GM23338 (cell line): ENCODE measurements at regions not wholly inside any gene's neighbourhood (a gene's known extent, or its start where the extent isn't known, plus 50 kb on each side); places are given as distances from the start of the nearest gene placed in this dataset.

Experiments used
- ATAC-seq: fragments of 200-7000 bp; cut with Tn5 transposase; 3 replicates; pipeline ENCODE4 v1.9.1; 2020
- DNase-seq: peaks from one replicate; pipeline ENCODE4 v3.0.0-alpha.2; 2015; ENCODE audit warnings: low spot score
- H2AFZ ChIP-seq: fragments of 200-600 bp; sonication (generic); 2 replicates; pipeline ENCODE4 v1.8.0; 2016; ENCODE audit warnings: antibody characterized with exemption, mild to moderate bottlenecking, moderate library complexity
- H3F3A ChIP-seq: fragments of 200-600 bp; sonication (generic); replicated peaks from 2 replicates; pipeline ENCODE4 v1.8.0; 2017; ENCODE audit warnings: antibody characterized with exemption, mixed run types, low read depth
- H3K27ac ChIP-seq: fragments of 200-600 bp; sonication (generic); 2 replicates; pipeline ENCODE4 v1.6.1; 2016; ENCODE audit warnings: low read depth
- H3K27me3 ChIP-seq: fragments of 200-600 bp; sonication (generic); 2 replicates; pipeline ENCODE4 v1.8.0; 2016; ENCODE audit warnings: mild to moderate bottlenecking, mixed run types, moderate library complexity; ENCODE audit not compliant: insufficient read depth
- H3K36me3 ChIP-seq: fragments of 200-600 bp; sonication (generic); 2 replicates; pipeline ENCODE4 v1.8.0; 2016; ENCODE audit warnings: mild to moderate bottlenecking; ENCODE audit not compliant: insufficient read depth
- H3K4me1 ChIP-seq: fragments of 200-600 bp; sonication (generic); 2 replicates; pipeline ENCODE4 v1.8.0; 2016; ENCODE audit warnings: mild to moderate bottlenecking, moderate library complexity; ENCODE audit not compliant: insufficient read depth
- H3K4me2 ChIP-seq: fragments of 200-600 bp; sonication (generic); 2 replicates; pipeline ENCODE4 v1.7.1; 2017; ENCODE audit warnings: mixed run types
- H3K4me3 ChIP-seq: fragments of 200-600 bp; sonication (generic); 2 replicates; pipeline ENCODE4 v1.6.1; 2016; ENCODE audit warnings: mixed run types
- H3K79me2 ChIP-seq: fragments of 200-600 bp; sonication (generic); replicated peaks from 2 replicates; pipeline ENCODE4 v1.8.0; 2017; ENCODE audit warnings: mild to moderate bottlenecking; ENCODE audit not compliant: insufficient read depth
- H3K9me2 ChIP-seq: fragments of 200-600 bp; sonication (generic); 2 replicates; pipeline ENCODE4 v1.8.0; 2017; ENCODE audit not compliant: insufficient read depth
- H4K20me1 ChIP-seq: fragments of 200-600 bp; sonication (generic); replicated peaks from 2 replicates; pipeline ENCODE4 v1.8.0; 2017; ENCODE audit warnings: mild to moderate bottlenecking; ENCODE audit not compliant: insufficient read depth
- H3K27ac Mint-ChIP-seq: 2 replicates; pipeline ENCODE4 v1.8.0; 2020; ENCODE audit warnings: inconsistent platforms, mild to moderate bottlenecking, moderate library complexity, mixed read lengths
- H3K27me3 Mint-ChIP-seq: 3 replicates; pipeline ENCODE4 v1.8.0; 2022; ENCODE audit warnings: low read depth, mild to moderate bottlenecking, moderate library complexity, mixed read lengths, inconsistent platforms; ENCODE audit not compliant: insufficient read depth, poor library complexity
- H3K36me3 Mint-ChIP-seq: 3 replicates; pipeline ENCODE4 v1.8.0; 2021; ENCODE audit warnings: low read depth, mild to moderate bottlenecking, inconsistent platforms, moderate library complexity, mixed read lengths
- H3K4me1 Mint-ChIP-seq: 3 replicates; pipeline ENCODE4 v1.8.0; 2020; ENCODE audit warnings: mild to moderate bottlenecking, inconsistent platforms, mixed read lengths
- H3K4me3 Mint-ChIP-seq: 3 replicates; pipeline ENCODE4 v1.8.0; 2021; ENCODE audit warnings: moderate library complexity, mild to moderate bottlenecking, inconsistent platforms, mixed read lengths
- H3K9me3 Mint-ChIP-seq: 3 replicates; pipeline ENCODE4 v1.8.0; 2020; ENCODE audit warnings: moderate library complexity, mild to moderate bottlenecking, inconsistent platforms, mixed read lengths
- ETS1 ChIP-seq: IDR thresholded peaks from 2 replicates; pipeline ENCODE4 v1.6.1; 2016; ENCODE audit warnings: antibody characterized with exemption
- EZH2 ChIP-seq: fragments of 200-600 bp; sonication (generic); IDR thresholded peaks from one replicate; pipeline ENCODE4 v1.8.0; 2017; ENCODE audit warnings: antibody characterized with exemption, mild to moderate bottlenecking, low read depth; ENCODE audit not compliant: unreplicated experiment
- EZH2phosphoT487 ChIP-seq: fragments of 200-600 bp; sonication (generic); IDR thresholded peaks from one replicate; pipeline ENCODE4 v1.8.1; 2018; ENCODE audit warnings: antibody characterized with exemption; ENCODE audit not compliant: unreplicated experiment
- POLR2AphosphoS5 ChIP-seq: IDR thresholded peaks from 2 replicates; pipeline ENCODE4 v1.6.1; 2016; ENCODE audit warnings: antibody characterized with exemption, low read depth
- ZNF114 ChIP-seq: fragments of 250-450 bp; sonication (Bioruptor Pico); IDR thresholded peaks from 2 replicates; pipeline ENCODE4 v1.5.0; 2020; ENCODE audit warnings: mild to moderate bottlenecking, moderate library complexity
- ZNF331 ChIP-seq: fragments of 250-450 bp; sonication (Bioruptor Pico); IDR thresholded peaks from 2 replicates; pipeline ENCODE4 v1.5.0; 2020; ENCODE audit warnings: low read depth, mild to moderate bottlenecking, moderate library complexity
- TF ChIP-seq, protein P1 (sequence below): fragments of 250-450 bp; sonication (Bioruptor Pico); IDR thresholded peaks from 2 replicates; pipeline ENCODE4 v1.5.0; 2020; ENCODE audit warnings: mild to moderate bottlenecking, moderate library complexity
- TF ChIP-seq, protein P2 (sequence below), 2 experiments: fragments of 200-600 bp in 1 of 2; sonication (generic) in 1 of 2; conservative IDR thresholded peaks; 2 replicates each; pipeline versions ENCODE4 v1.5.1 to v1.6.1; 2016 to 2017; ENCODE audit warnings: antibody characterized with exemption in 2 of 2, low read depth in 2 of 2, mild to moderate bottlenecking in 2 of 2, moderate library complexity in 1 of 2
- TF ChIP-seq, protein P3 (sequence below): IDR thresholded peaks from one replicate; pipeline ENCODE4 v1.6.1; 2018; ENCODE audit warnings: antibody characterized with exemption; ENCODE audit not compliant: unreplicated experiment

GRCh38 chr2:222806526-222807137 lies 54.2 kb upstream of the ACSL3 start (continued):
- TF ChIP-seq, protein P1, sequence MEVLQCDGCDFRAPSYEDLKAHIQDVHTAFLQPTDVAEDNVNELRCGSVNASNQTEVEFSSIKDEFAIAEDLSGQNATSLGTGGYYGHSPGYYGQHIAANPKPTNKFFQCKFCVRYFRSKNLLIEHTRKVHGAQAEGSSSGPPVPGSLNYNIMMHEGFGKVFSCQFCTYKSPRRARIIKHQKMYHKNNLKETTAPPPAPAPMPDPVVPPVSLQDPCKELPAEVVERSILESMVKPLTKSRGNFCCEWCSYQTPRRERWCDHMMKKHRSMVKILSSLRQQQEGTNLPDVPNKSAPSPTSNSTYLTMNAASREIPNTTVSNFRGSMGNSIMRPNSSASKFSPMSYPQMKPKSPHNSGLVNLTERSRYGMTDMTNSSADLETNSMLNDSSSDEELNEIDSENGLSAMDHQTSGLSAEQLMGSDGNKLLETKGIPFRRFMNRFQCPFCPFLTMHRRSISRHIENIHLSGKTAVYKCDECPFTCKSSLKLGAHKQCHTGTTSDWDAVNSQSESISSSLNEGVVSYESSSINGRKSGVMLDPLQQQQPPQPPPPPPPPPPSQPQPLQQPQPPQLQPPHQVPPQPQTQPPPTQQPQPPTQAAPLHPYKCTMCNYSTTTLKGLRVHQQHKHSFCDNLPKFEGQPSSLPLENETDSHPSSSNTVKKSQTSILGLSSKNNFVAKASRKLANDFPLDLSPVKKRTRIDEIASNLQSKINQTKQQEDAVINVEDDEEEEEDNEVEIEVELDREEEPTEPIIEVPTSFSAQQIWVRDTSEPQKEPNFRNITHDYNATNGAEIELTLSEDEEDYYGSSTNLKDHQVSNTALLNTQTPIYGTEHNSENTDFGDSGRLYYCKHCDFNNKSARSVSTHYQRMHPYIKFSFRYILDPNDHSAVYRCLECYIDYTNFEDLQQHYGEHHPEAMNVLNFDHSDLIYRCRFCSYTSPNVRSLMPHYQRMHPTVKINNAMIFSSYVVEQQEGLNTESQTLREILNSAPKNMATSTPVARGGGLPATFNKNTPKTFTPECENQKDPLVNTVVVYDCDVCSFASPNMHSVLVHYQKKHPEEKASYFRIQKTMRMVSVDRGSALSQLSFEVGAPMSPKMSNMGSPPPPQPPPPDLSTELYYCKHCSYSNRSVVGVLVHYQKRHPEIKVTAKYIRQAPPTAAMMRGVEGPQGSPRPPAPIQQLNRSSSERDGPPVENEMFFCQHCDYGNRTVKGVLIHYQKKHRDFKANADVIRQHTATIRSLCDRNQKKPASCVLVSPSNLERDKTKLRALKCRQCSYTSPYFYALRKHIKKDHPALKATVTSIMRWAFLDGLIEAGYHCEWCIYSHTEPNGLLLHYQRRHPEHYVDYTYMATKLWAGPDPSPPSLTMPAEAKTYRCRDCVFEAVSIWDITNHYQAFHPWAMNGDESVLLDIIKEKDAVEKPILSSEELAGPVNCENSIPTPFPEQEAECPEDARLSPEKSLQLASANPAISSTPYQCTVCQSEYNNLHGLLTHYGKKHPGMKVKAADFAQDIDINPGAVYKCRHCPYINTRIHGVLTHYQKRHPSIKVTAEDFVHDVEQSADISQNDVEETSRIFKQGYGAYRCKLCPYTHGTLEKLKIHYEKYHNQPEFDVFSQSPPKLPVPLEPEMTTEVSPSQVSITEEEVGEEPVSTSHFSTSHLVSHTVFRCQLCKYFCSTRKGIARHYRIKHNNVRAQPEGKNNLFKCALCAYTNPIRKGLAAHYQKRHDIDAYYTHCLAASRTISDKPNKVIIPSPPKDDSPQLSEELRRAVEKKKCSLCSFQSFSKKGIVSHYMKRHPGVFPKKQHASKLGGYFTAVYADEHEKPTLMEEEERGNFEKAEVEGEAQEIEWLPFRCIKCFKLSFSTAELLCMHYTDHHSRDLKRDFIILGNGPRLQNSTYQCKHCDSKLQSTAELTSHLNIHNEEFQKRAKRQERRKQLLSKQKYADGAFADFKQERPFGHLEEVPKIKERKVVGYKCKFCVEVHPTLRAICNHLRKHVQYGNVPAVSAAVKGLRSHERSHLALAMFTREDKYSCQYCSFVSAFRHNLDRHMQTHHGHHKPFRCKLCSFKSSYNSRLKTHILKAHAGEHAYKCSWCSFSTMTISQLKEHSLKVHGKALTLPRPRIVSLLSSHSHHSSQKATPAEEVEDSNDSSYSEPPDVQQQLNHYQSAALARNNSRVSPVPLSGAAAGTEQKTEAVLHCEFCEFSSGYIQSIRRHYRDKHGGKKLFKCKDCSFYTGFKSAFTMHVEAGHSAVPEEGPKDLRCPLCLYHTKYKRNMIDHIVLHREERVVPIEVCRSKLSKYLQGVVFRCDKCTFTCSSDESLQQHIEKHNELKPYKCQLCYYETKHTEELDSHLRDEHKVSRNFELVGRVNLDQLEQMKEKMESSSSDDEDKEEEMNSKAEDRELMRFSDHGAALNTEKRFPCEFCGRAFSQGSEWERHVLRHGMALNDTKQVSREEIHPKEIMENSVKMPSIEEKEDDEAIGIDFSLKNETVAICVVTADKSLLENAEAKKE (CRISPR knock-in tag), result no peak

DNA sequence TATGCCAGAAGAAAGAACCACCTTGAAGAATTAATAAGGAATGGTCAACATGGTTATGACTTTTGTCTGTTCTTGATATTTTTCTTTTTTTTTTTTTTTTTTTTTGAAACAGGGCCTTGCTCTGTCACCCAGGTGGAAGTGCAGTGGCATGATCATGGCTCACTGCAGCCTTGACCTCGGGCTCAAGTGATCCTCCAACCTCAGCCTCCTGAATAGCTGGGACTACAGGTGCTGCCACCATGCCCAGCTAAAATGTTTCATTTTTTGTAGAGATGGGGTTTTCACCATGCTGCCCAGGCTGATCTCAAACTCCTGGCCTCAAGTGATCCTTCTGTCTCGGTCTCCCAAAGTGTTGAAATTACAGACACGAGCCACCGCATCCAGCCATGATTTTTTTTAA lies 53.4 kb upstream of the ACSL3 start:
- Histone ChIP-seq H3K4me3 (no peak overlapping the region), H3K4me1 (no peaks in the 10 kb centered on the region), H4K20me1 (no peaks in the 10 kb centered on the region), H3K27me3 (no peaks in the 10 kb centered on the region), H3K9me2 (no peaks in the 10 kb centered on the region), H2AFZ (no peak overlapping the region), H3K79me2 (no peaks in the 10 kb centered on the region), H3K27ac (no peak overlapping the region), H3K36me3 (no peaks in the 10 kb centered on the region), H3F3A (no peaks in the 10 kb centered on the region), H3K4me2 (no peak overlapping the region)
- Mint-ChIP-seq H3K36me3 (no peaks in the 10 kb centered on the region), H3K4me3 (no peak overlapping the region), H3K27ac (no peak overlapping the region), H3K4me1 (peaks cover 2% of the 10 kb centered on the region; the same call in 1 of the 3 replicates), H3K27me3 (no peaks in the 10 kb centered on the region), H3K9me3 (no peaks in the 10 kb centered on the region)
- TF ChIP-seq ZNF331 (CRISPR knock-in tag) (no peak), POLR2AphosphoS5 (no peak), ETS1 (no peak), EZH2phosphoT487 (no peak), EZH2 (no peak), ZNF114 (CRISPR knock-in tag) (no peak)
- TF ChIP-seq, protein P2, sequence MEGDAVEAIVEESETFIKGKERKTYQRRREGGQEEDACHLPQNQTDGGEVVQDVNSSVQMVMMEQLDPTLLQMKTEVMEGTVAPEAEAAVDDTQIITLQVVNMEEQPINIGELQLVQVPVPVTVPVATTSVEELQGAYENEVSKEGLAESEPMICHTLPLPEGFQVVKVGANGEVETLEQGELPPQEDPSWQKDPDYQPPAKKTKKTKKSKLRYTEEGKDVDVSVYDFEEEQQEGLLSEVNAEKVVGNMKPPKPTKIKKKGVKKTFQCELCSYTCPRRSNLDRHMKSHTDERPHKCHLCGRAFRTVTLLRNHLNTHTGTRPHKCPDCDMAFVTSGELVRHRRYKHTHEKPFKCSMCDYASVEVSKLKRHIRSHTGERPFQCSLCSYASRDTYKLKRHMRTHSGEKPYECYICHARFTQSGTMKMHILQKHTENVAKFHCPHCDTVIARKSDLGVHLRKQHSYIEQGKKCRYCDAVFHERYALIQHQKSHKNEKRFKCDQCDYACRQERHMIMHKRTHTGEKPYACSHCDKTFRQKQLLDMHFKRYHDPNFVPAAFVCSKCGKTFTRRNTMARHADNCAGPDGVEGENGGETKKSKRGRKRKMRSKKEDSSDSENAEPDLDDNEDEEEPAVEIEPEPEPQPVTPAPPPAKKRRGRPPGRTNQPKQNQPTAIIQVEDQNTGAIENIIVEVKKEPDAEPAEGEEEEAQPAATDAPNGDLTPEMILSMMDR (conservative IDR thresholded peaks at IDR 0.05; ENCODE audit: low read depth in 2 of 2), result no peak
- TF ChIP-seq, protein P3, sequence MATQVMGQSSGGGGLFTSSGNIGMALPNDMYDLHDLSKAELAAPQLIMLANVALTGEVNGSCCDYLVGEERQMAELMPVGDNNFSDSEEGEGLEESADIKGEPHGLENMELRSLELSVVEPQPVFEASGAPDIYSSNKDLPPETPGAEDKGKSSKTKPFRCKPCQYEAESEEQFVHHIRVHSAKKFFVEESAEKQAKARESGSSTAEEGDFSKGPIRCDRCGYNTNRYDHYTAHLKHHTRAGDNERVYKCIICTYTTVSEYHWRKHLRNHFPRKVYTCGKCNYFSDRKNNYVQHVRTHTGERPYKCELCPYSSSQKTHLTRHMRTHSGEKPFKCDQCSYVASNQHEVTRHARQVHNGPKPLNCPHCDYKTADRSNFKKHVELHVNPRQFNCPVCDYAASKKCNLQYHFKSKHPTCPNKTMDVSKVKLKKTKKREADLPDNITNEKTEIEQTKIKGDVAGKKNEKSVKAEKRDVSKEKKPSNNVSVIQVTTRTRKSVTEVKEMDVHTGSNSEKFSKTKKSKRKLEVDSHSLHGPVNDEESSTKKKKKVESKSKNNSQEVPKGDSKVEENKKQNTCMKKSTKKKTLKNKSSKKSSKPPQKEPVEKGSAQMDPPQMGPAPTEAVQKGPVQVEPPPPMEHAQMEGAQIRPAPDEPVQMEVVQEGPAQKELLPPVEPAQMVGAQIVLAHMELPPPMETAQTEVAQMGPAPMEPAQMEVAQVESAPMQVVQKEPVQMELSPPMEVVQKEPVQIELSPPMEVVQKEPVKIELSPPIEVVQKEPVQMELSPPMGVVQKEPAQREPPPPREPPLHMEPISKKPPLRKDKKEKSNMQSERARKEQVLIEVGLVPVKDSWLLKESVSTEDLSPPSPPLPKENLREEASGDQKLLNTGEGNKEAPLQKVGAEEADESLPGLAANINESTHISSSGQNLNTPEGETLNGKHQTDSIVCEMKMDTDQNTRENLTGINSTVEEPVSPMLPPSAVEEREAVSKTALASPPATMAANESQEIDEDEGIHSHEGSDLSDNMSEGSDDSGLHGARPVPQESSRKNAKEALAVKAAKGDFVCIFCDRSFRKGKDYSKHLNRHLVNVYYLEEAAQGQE, result no peak
- DNase-seq (no peak), ATAC-seq (no peak)
